ENCODE measurements at regions not wholly inside any gene's neighbourhood (a gene's known extent, or its start where the extent isn't known, plus 50 kb on each side); places are given as distances from the start of the nearest gene placed in this dataset.

- no peak for TF ChIP-seq CBX3 (IDR thresholded peaks at IDR 0.05; ENCODE audit: borderline replicate concordance, low read depth)
- TF ChIP-seq ZBTB40 (IDR thresholded peaks at IDR 0.05; ENCODE audit: borderline replicate concordance) = no peak
- TF ChIP-seq KAT2A (conservative IDR thresholded peaks at IDR 0.05; ENCODE audit: control insufficient read depth, low read depth, low read length) = no peak
- no peak for TF ChIP-seq USF2 (IDR thresholded peaks at IDR 0.05; ENCODE audit: borderline replicate concordance, low read depth, low read length)
- no peak for TF ChIP-seq TCF7 (IDR thresholded peaks at IDR 0.05; ENCODE audit: borderline replicate concordance)
- TF ChIP-seq WRNIP1 (IDR thresholded peaks at IDR 0.05; ENCODE audit: borderline replicate concordance, low read depth, low read length) = no peak
- TF ChIP-seq FOS (IDR thresholded peaks at IDR 0.05; ENCODE audit: borderline replicate concordance, extremely low read depth, insufficient read length) = no peak
- TF ChIP-seq CREB1 (IDR thresholded peaks at IDR 0.05; ENCODE audit: low read depth) = no peak
- TF ChIP-seq SIN3A (IDR thresholded peaks at IDR 0.05; ENCODE audit: low read depth, low read length) = no peak
Observed at GRCh38 chr18:22816266-22817176, 116.6 kb upstream of the RBBP8 start (continued).

Measured in GM12878 (cell line).